Ovary (tissue), 1 donor: ENCODE measurements at regions not wholly inside any gene's neighbourhood (a gene's known extent, or its start where the extent isn't known, plus 50 kb on each side); places are given as distances from the start of the nearest gene placed in this dataset. TPM values are rescaled to one million over a fixed set of nuclear protein-coding genes. Genes with fewer than 3 reads are reported as not detected.

Experiments used
- small RNA-seq: library from RNA; depleted of rRNA; stranded (forward); fragments of <200 nt; gene quantifications from one replicate; pipeline ENCODE3, GENCODE V24; 2016

Small RNA genes in the stretch of these regions (small RNA-seq; reads per million reads assigned to genes)
- not detected for gene AC096531.1
- 0.45 reads per million for gene RNA5SP23
